B cell (primary cell): ENCODE measurements at regions not wholly inside any gene's neighbourhood (a gene's known extent, or its start where the extent isn't known, plus 50 kb on each side); places are given as distances from the start of the nearest gene placed in this dataset.

Experiments
- ATAC-seq: fragments of 200-7000 bp; cut with Tn5 transposase; one replicate; pipeline ENCODE4 v1.10.0; 2021; ENCODE audit warnings: low read depth, mild to moderate bottlenecking, moderate number of reproducible peaks, moderate library complexity
- CTCF ChIA-PET: fragments of 350-600 bp; sonication (Branson Sonifier 250); formaldehyde crosslinking; loops from one replicate; lab custom pipeline; 2021; ENCODE audit warnings: antibody characterized with exemption, inconsistent platforms; lab: Charles Lee
- POLR2A ChIA-PET: fragments of 350-600 bp; sonication (Branson Sonifier 250); formaldehyde crosslinking; loops from one replicate; lab custom pipeline; 2021; ENCODE audit warnings: antibody characterized with exemption; lab: Charles Lee
- DNase-seq: peaks from one replicate; pipeline ENCODE4 v3.0.0; 2013
- H2AFZ ChIP-seq: 2 replicates; pipeline ENCODE4 v1.6.1; 2012; ENCODE audit warnings: mild to moderate bottlenecking, low read depth, low read length; ENCODE audit not compliant: insufficient read depth, poor library complexity, severe bottlenecking
- H3K27ac ChIP-seq, 2 donors: 1 replicate in 1 of 2; 2 replicates in 1 of 2; pipeline ENCODE4 v1.5.1; 2012 to 2013; ENCODE audit warnings: low read length in 2 of 2, mild to moderate bottlenecking in 2 of 2, moderate library complexity in 1 of 2
- H3K27me3 ChIP-seq, 4 experiments: fragments of 200-600 bp in 1 of 4; sonication (generic) in 1 of 4; replicated peaks in 1 of 4; 1 replicate in 2 of 4; 2 replicates in 2 of 4; pipeline versions ENCODE4 v1.6.1 to v1.7.0; 2013 to 2016; ENCODE audit warnings: low read length in 3 of 4, mild to moderate bottlenecking in 2 of 4, mixed read lengths in 1 of 4, moderate library complexity in 1 of 4; ENCODE audit not compliant: insufficient read depth in 4 of 4, control insufficient read depth in 3 of 4; ENCODE audit errors: control extremely low read depth in 1 of 4
- H3K36me3 ChIP-seq, 2 experiments: replicated peaks in 1 of 2; 1 replicate in 1 of 2; 2 replicates in 1 of 2; pipeline versions ENCODE4 v1.6.1 to v1.7.1; 2013; ENCODE audit warnings: low read length in 1 of 2; ENCODE audit not compliant: insufficient read depth in 2 of 2, control insufficient read depth in 1 of 2; ENCODE audit errors: control extremely low read depth in 1 of 2, extremely low read depth in 1 of 2
- H3K4me1 ChIP-seq, 2 donors: fragments of 200-600 bp in 1 of 2; sonication (generic) in 1 of 2; 1 replicate in 1 of 2; 2 replicates in 1 of 2; pipeline versions ENCODE4 v1.5.1 to v1.6.1; 2013 to 2017; ENCODE audit warnings: low read length in 2 of 2; ENCODE audit not compliant: control insufficient read depth in 2 of 2, insufficient read depth in 2 of 2
- H3K4me2 ChIP-seq: replicated peaks from 2 replicates; pipeline ENCODE3; 2012; ENCODE audit warnings: mild to moderate bottlenecking, low read depth, low read length; ENCODE audit not compliant: poor library complexity, severe bottlenecking
- H3K4me3 ChIP-seq, 5 experiments: fragments of 200-600 bp in 1 of 5; sonication (generic) in 1 of 5; 1 replicate in 3 of 5; 2 replicates in 2 of 5; pipeline versions ENCODE4 v1.5.1 to v1.7.0; 2011 to 2016; ENCODE audit warnings: low read length in 4 of 5, mild to moderate bottlenecking in 4 of 5, low read depth in 2 of 5, control low read depth in 1 of 5, moderate library complexity in 1 of 5; ENCODE audit not compliant: insufficient read depth in 1 of 5; ENCODE audit errors: control extremely low read depth in 1 of 5, extremely low read depth in 1 of 5
- H3K79me2 ChIP-seq: fragments of 200-600 bp; sonication (generic); one replicate; pipeline ENCODE4 v1.6.0; 2016; ENCODE audit warnings: low read length; ENCODE audit not compliant: control insufficient read depth, insufficient read depth
- H3K9ac ChIP-seq: fragments of 200-600 bp; sonication (generic); 2 replicates; pipeline ENCODE4 v1.6.1; 2017; ENCODE audit warnings: mild to moderate bottlenecking, low read length, moderate library complexity
- H3K9me3 ChIP-seq, 3 donors: one replicate each; pipeline versions ENCODE4 v1.6.1 to v1.7.1; 2013; ENCODE audit warnings: low read length in 2 of 3; ENCODE audit not compliant: control insufficient read depth in 2 of 3, insufficient read depth in 1 of 3; ENCODE audit errors: control extremely low read depth in 1 of 3
- H4K20me1 ChIP-seq: 2 replicates; pipeline ENCODE4 v1.6.0; 2012; ENCODE audit warnings: mild to moderate bottlenecking, low read length; ENCODE audit not compliant: insufficient read depth, control insufficient read depth, poor library complexity, severe bottlenecking
- H3K27ac Mint-ChIP-seq: one replicate; pipeline ENCODE4 v1.8.0; 2021; ENCODE audit warnings: mixed read lengths
- H3K27me3 Mint-ChIP-seq: one replicate; pipeline ENCODE4 v1.8.0; 2021; ENCODE audit warnings: mixed read lengths
- H3K4me1 Mint-ChIP-seq: one replicate; pipeline ENCODE4 v1.8.0; 2021; ENCODE audit warnings: mixed read lengths
- H3K4me3 Mint-ChIP-seq: one replicate; pipeline ENCODE4 v1.8.0; 2021; ENCODE audit warnings: mixed read lengths
- H3K9me3 Mint-ChIP-seq: one replicate; pipeline ENCODE4 v1.8.0; 2022; ENCODE audit warnings: mixed read lengths; ENCODE audit not compliant: insufficient read depth
- EZH2 ChIP-seq: IDR thresholded peaks from 2 replicates; pipeline ENCODE4 v1.6.1; 2012; ENCODE audit warnings: borderline replicate concordance, low read depth, mild to moderate bottlenecking, moderate library complexity, low read length; ENCODE audit not compliant: insufficient read depth, poor library complexity, severe bottlenecking
- WGBS: methylation state at CpG from one replicate; pipeline ENCODE4 v1.1.5; 2013; ENCODE audit warnings: missing lambda C conversion rate; ENCODE audit not compliant: insufficient coverage; 5-methylcytosine and 5-hydroxymethylcytosine counted together
- intact Hi-C: fragments of 100-400 bp; cut with micrococcal nuclease; formaldehyde crosslinking; loops from one replicate; pipeline ENCODE4 v1.10.0; 2022
- TF ChIP-seq, protein P1 (sequence below): fragments of 200-600 bp; IDR thresholded peaks from one replicate; pipeline ENCODE4 v1.8.0; 2022; ENCODE audit warnings: antibody characterized with exemption, mild to moderate bottlenecking

GRCh38 chr2:8345200-8345599 is 336.7 kb upstream of the ID2 start:
- H3K27ac Mint-ChIP-seq = no peak overlapping the region
- H3K4me3 Mint-ChIP-seq = no peak overlapping the region
- peaks cover 11% of the 10 kb centered on the region for H3K27me3 Mint-ChIP-seq
- WGBS = 100% methylated on average over 5 of the region's 5 CpGs
- H3K4me1 Mint-ChIP-seq = no peaks in the 10 kb centered on the region
- ChIA-PET CTCF (no interaction called here), POLR2A (no interaction called here)
- no peak overlapping the region for H3K9ac ChIP-seq
- H3K27me3 ChIP-seq = peaks cover 0 to 10% (median 2%) of the 10 kb centered on the region in 4 experiments
- no peaks in the 10 kb centered on the region for H3K79me2 ChIP-seq
- TF ChIP-seq, protein P1, sequence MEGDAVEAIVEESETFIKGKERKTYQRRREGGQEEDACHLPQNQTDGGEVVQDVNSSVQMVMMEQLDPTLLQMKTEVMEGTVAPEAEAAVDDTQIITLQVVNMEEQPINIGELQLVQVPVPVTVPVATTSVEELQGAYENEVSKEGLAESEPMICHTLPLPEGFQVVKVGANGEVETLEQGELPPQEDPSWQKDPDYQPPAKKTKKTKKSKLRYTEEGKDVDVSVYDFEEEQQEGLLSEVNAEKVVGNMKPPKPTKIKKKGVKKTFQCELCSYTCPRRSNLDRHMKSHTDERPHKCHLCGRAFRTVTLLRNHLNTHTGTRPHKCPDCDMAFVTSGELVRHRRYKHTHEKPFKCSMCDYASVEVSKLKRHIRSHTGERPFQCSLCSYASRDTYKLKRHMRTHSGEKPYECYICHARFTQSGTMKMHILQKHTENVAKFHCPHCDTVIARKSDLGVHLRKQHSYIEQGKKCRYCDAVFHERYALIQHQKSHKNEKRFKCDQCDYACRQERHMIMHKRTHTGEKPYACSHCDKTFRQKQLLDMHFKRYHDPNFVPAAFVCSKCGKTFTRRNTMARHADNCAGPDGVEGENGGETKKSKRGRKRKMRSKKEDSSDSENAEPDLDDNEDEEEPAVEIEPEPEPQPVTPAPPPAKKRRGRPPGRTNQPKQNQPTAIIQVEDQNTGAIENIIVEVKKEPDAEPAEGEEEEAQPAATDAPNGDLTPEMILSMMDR = no peak
- no peak overlapping the region for H3K27ac ChIP-seq
- H3K4me2 ChIP-seq = no peak overlapping the region
- no peaks in the 10 kb centered on the region for H3K4me1 ChIP-seq
- no peaks in the 10 kb centered on the region for H3K36me3 ChIP-seq
- H2AFZ ChIP-seq = no peak overlapping the region
- intact Hi-C loops = no loop called here
- H3K9me3 Mint-ChIP-seq = no peaks in the 10 kb centered on the region
- H4K20me1 ChIP-seq = no peaks in the 10 kb centered on the region
- ATAC-seq (no peak), DNase-seq (no peak)
- no peak overlapping the region for H3K4me3 ChIP-seq
- H3K9me3 ChIP-seq = peaks cover 0 to 4% (median 0%) of the 10 kb centered on the region in 3 donors

GRCh38 chr2:8346208-8346607 is 335.6 kb upstream of the ID2 start:
- intact Hi-C loops = no loop called here
- TF ChIP-seq EZH2 = no peak
- TF ChIP-seq, protein P1 = no peak
- H3K27ac ChIP-seq = no peak overlapping the region

More at GRCh38 chr2:8346208-8346607, 335.6 kb upstream of the ID2 start:
- POLR2A ChIA-PET = no interaction called here
- peaks cover 0 to 10% (median 2%) of the 10 kb centered on the region in 4 experiments for H3K27me3 ChIP-seq
- no peak overlapping the region for H3K4me2 ChIP-seq
- Mint-ChIP-seq H3K9me3 (no peaks in the 10 kb centered on the region), H3K27ac (no peak overlapping the region), H3K4me3 (no peak overlapping the region), H3K4me1 (no peaks in the 10 kb centered on the region), H3K27me3 (peaks cover 17% of the 10 kb centered on the region)
- no peak overlapping the region for H2AFZ ChIP-seq
- H3K79me2 ChIP-seq = no peaks in the 10 kb centered on the region
- H3K4me3 ChIP-seq = no peak overlapping the region
- no peaks in the 10 kb centered on the region for H3K36me3 ChIP-seq
- CTCF ChIA-PET = no interaction called here
- no peaks in the 10 kb centered on the region for H3K4me1 ChIP-seq
- H3K9ac ChIP-seq = no peak overlapping the region
- ATAC-seq = no peak
- no peaks in the 10 kb centered on the region for H4K20me1 ChIP-seq
- DNase-seq = no peak
- no CpG with 5 or more reads among the region's 7 CpGs for WGBS
- H3K9me3 ChIP-seq = no peaks in the 10 kb centered on the region
